PC-9 (cell line): ENCODE measurements at regions not wholly inside any gene's neighbourhood (a gene's known extent, or its start where the extent isn't known, plus 50 kb on each side); places are given as distances from the start of the nearest gene placed in this dataset.

Experiments
- EZH2 ChIP-seq: fragments of 200-600 bp; sonication (generic); IDR thresholded peaks from 2 replicates; pipeline ENCODE4 v1.8.0; 2017; ENCODE audit warnings: antibody characterized with exemption, low read depth
- TF ChIP-seq, protein P1 (sequence below): fragments of 200-600 bp; sonication (generic); conservative IDR thresholded peaks from 2 replicates; pipeline ENCODE4 v1.6.1; 2017; ENCODE audit warnings: mixed run types, antibody characterized with exemption, mild to moderate bottlenecking, moderate library complexity

DNA sequence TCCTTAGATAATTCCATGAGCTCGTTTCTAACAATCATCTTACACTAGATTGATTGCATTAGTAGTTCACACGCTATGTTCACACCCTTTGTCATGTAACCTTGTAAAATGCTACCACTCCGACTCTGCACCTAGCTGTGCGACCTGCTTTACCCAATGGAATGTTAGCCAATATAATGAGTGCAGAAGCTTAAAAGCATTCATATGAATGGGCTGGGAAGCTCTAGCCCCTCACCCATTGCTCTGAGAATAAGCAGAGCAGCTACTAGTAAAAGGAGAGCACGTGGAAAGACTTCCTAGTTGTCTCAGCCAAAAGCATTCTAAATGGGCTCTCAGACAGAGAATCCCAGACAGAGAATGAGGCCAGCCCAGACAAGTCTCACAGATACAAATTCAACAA, 410.6 kb upstream of the UBE2E2 start:
- TF ChIP-seq, protein P1, sequence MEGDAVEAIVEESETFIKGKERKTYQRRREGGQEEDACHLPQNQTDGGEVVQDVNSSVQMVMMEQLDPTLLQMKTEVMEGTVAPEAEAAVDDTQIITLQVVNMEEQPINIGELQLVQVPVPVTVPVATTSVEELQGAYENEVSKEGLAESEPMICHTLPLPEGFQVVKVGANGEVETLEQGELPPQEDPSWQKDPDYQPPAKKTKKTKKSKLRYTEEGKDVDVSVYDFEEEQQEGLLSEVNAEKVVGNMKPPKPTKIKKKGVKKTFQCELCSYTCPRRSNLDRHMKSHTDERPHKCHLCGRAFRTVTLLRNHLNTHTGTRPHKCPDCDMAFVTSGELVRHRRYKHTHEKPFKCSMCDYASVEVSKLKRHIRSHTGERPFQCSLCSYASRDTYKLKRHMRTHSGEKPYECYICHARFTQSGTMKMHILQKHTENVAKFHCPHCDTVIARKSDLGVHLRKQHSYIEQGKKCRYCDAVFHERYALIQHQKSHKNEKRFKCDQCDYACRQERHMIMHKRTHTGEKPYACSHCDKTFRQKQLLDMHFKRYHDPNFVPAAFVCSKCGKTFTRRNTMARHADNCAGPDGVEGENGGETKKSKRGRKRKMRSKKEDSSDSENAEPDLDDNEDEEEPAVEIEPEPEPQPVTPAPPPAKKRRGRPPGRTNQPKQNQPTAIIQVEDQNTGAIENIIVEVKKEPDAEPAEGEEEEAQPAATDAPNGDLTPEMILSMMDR = no peak
- no peak for TF ChIP-seq EZH2
